ENCODE measurements at regions not wholly inside any gene's neighbourhood (a gene's known extent, or its start where the extent isn't known, plus 50 kb on each side); places are given as distances from the start of the nearest gene placed in this dataset.

GRCh38 chr11:69557266-69557665 is 75.8 kb downstream of the LINC01488 start (continued):
- TF ChIP-seq PRDM10 (CRISPR knock-in tag; IDR thresholded peaks at IDR 0.05; ENCODE audit: low read depth): no peak

GRCh38 chr11:69558519-69558941 is 77.1 kb downstream of the LINC01488 start:
- DNase-seq (ENCODE audit: low spot score): no peak
- CTCF ChIA-PET (ENCODE audit: low intra/inter-chr PET ratio, low total read pairs): no interaction called here
- Histone ChIP-seq H3K79me2 (ENCODE audit: insufficient read depth, low read length) (no peaks in the 10 kb centered on the region), H3K4me1 (ENCODE audit: insufficient read depth, low read length) (peaks cover 5% of the 10 kb centered on the region), H2AFZ (ENCODE audit: low read length) (no peak overlapping the region), H3K9ac (ENCODE audit: insufficient read depth, low read depth, low read length) (no peak overlapping the region), H3K36me3 (replicated peaks in 1 of 2; ENCODE audit: control insufficient read depth in 1 of 2, insufficient read depth in 2 of 2, low read length in 2 of 2) (no peaks in the 10 kb centered on the region), H3K9me3 (ENCODE audit: low read length) (no peaks in the 10 kb centered on the region), H3K4me3 (replicated peaks in 1 of 3; ENCODE audit: insufficient read depth in 1 of 3, low read depth in 2 of 3, low read length in 3 of 3) (no peak overlapping the region), H3K4me2 (ENCODE audit: low read depth, low read length) (no peak overlapping the region), H4K20me1 (ENCODE audit: insufficient read depth, low read length) (no peaks in the 10 kb centered on the region), H3K27me3 (ENCODE audit: control insufficient read depth in 1 of 2, insufficient read depth in 2 of 2, low read length in 2 of 2) (peaks cover 3 to 17% of the 10 kb centered on the region in 2 experiments; a peak in 3 of 5 replicates), H3K27ac (ENCODE audit: extremely low read length, insufficient read depth, low read length) (no peak overlapping the region)
- no peak for FAIRE-seq
- no TSS peak for BruUV-seq (replicated peaks)
- in situ Hi-C loops (cut with HindIII; ENCODE audit: extremely low pct_ligation_motif_present, low pct_unique_long_range_greater_than_20kb): no loop called here
- POLR2A ChIA-PET: no interaction called here
- intact Hi-C loops (cut with micrococcal nuclease; ENCODE audit: unreplicated experiment): no loop called here
- no peak for ATAC-seq
- TF ChIP-seq ELK4 (CRISPR knock-in tag; IDR thresholded peaks at IDR 0.05; ENCODE audit: borderline replicate concordance) (no peak), ZKSCAN5 (CRISPR knock-in tag; IDR thresholded peaks at IDR 0.05) (no peak), ARID2 (CRISPR knock-in tag; IDR thresholded peaks at IDR 0.05; ENCODE audit: borderline replicate concordance) (no peak), EED (CRISPR knock-in tag; IDR thresholded peaks at IDR 0.05) (no peak), KAT2B (IDR thresholded peaks at IDR 0.05; ENCODE audit: borderline replicate concordance, low read depth, low read length) (no peak), AHR (CRISPR knock-in tag; IDR thresholded peaks at IDR 0.05) (no peak), ZNF577 (CRISPR knock-in tag; IDR thresholded peaks at IDR 0.05; ENCODE audit: borderline replicate concordance, low read depth) (no peak), ZNF816 (CRISPR knock-in tag; IDR thresholded peaks at IDR 0.05; ENCODE audit: borderline replicate concordance) (no peak), ZSCAN31 (CRISPR knock-in tag; IDR thresholded peaks at IDR 0.05; ENCODE audit: low read depth) (no peak), CBFB (CRISPR knock-in tag; IDR thresholded peaks at IDR 0.05) (no peak), ARNT2 (CRISPR knock-in tag; IDR thresholded peaks at IDR 0.05; ENCODE audit: low read depth) (no peak), CBX2 (IDR thresholded peaks at IDR 0.05; ENCODE audit: low read depth, low read length) (no peak), CBX2 (CRISPR knock-in tag; IDR thresholded peaks at IDR 0.05; ENCODE audit: low read depth) (no peak), NFE2L2 (IDR thresholded peaks at IDR 0.05; ENCODE audit: low read length) (no peak), HMGXB4 (CRISPR knock-in tag; IDR thresholded peaks at IDR 0.05; ENCODE audit: borderline replicate concordance in 1 of 2, low read depth in 1 of 2) (no peak), KAT8 (CRISPR knock-in tag; IDR thresholded peaks at IDR 0.05) (no peak)
- WGBS (ENCODE audit: low lambda C conversion rate): 50% methylated on average over 12 of the region's 12 CpGs
